Stimulated activated CD4-positive, alpha-beta T cell treated with anti-CD3 and anti-CD28 coated beads, Interleukin-1b, Interleukin-23, amount 100 ng/mL, for 48 hours (primary cell): ENCODE measurements at regions not wholly inside any gene's neighbourhood (a gene's known extent, or its start where the extent isn't known, plus 50 kb on each side); places are given as distances from the start of the nearest gene placed in this dataset.
"Not testable (repeated sequence)": the region's sequence is repeated elsewhere in the genome, so short reads cannot be mapped to it uniquely, and the experiment has no call there.

Source experiments
- DNase-seq: peaks from one replicate; pipeline ENCODE4 v3.0.0-alpha.2; 2020

DNA sequence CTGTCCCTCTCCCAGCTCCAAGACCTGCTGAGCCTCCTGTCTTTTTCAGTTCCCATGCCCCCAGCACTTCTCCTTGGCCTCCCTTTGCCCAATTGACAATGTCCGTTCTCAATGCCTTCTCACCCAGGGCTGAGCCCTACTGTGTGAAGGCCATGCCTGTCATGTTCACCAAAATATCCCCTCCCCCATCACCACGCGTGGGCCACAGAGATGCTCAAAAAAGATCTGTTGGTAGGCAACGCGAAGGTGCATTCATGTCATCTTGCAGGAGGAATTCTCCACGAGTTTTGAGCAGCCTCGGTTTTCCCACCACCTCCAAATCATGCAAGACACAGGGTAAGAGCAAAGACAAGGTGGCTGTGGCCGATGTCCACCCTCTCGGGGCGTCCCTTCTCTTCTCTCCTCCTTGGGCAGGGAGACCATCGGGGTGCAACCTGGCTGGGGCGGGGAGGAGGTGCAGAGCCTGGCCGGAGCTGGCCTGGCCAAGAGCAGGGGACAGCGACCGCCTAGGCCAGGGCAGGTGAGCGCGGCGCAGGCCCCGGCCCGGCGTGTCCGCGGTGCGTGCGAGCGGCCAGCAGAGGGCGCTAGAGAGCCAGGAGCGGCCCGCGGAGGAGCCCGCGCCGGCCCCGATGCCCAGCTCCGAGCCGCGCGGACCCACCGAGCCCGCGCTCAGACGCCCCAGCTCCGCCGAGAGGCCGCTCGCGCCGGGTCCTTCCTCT lies 56.3 kb upstream of the KRTAP5-11 start:
- peak; percentile 50 for DNase-seq

DNA sequence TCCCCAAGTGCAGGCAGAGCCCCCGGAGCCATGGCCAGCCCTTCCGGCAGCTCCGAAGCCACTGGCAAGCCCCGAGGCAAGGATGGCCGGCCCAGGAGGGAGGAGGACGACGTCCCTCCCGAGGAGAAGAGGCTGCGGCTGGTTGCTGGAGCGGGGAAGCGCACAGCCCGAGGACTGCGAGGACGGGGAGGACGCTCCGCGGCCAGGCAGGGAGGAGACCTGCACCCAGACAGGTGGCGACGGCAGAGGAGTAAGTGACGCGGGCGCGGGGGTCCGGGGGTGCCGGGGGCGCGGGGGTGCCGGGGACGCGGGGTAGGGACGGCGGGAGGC lies 56.8 kb upstream of the KRTAP5-11 start:
- DNase-seq, result not testable (repeated sequence)

DNA sequence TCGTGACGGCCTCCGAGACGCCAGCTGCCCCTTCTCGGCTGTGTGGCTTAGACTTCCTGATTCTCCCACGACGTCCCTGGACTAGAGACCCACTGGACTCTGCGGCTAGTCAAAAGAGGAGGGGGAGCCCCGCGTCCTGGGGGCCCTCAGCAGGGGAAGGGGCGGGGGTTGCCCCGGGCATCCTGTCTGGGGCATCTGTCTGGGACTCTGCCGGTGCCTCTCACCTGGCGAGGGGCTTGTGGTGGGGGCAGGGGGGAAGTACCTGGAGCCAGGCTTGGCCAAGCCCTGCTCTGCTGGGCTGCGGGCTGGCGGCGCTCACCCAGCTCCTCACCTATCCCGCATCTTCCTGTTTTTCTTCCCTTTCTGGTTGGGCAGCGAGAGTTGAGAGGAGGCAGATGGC lies 57.2 kb upstream of the KRTAP5-11 start:
- DNase-seq, result not testable (repeated sequence)

DNA sequence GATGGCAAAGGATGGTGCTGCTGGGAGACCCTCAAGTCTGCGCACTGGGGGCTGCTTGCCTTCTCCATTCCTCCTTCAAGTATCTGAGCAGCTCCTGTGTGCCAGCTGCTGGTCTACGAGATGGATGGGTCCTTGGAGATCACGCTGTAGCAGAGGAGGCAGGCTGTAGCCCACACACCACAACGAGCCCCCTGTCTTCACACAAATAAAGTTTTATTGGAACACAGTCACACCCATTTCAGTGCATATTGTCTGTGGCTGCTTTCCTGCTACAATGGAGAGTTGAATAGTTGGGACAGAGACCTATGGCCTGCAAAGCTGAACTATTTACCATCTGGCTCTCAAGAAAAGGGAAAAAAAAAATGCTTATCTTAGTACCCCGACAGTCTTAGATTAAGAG lies 64.4 kb upstream of the KRTAP5-11 start:
- not testable (repeated sequence) for DNase-seq

DNA sequence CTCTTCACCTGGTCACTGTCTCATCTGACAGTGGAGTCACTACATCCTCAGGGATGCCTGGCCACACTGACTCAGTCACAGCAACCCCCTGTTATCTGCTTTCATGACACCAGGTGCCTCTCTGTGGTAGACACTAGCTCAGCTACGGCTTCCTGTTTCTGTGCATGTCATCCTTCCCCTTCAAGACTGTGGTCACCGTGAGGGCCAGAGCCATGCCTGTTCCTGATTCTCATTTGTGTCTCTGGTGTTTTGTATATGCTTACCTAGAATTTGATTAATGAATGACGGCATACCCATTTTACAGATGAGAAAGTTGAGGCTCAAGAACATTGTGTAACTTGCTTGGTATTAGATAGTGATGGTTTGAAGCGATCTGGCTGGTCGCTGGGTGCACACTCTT lies 70.3 kb upstream of the KRTAP5-11 start:
- DNase-seq, result not testable (repeated sequence)

DNA sequence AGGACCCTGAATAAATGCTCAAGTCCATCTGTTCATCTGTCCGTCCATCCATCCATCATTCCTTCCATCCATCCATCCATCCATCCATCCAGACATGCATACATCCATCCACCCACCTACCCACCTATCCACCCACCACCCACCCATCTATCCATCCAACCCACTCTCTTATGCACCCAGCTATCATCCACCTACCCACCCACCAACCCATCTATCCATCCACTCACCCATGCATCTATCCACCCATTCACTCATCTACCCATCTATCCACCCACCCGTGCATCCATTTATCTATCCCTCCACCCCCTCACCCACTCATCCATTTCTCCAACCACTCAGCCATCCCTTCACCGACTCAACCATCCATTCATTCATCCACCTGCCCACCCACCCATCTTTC lies 71.7 kb upstream of the KRTAP5-11 start:
- not testable (repeated sequence) for DNase-seq

DNA sequence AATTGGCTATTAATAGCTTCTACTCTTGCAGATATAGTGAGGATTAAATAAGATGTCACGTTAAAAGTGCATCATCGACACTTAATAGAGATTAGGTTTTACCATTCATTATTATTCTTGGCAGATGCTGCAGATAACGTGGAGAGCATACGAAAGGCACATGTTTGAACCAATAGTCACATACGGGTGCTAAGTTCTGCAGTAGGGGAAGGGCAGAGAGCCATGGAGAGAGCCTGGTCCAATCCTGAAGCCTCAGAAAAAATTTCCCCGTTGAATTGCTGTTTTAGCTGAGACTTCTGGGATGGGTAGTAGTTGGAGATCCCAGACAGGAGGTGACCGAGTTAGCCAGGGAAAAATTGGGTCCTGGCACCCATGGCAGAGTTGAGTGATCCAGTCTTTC lies 72.4 kb upstream of the KRTAP5-11 start:
- not testable (repeated sequence) for DNase-seq

DNA sequence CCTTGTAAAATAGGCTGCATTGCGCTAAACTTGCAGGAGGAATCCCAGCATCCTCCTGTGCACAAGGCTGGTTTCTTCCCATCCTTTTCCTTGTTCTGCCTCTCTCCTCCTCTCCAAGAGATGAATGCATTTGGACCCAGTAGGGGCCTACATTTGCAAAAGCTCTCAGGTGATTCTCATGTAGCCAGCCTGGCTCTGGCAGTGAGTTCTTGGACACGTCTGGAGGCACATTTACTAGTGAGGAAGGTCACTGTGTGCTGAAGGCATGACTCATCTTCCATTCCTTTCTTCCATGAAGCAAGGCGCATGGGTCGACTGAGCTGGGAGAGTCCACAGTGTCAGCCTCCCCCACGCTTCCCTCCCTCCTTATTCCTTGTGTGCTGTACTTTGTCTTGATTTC lies 73.8 kb upstream of the KRTAP5-11 start:
- not testable (repeated sequence) for DNase-seq

DNA sequence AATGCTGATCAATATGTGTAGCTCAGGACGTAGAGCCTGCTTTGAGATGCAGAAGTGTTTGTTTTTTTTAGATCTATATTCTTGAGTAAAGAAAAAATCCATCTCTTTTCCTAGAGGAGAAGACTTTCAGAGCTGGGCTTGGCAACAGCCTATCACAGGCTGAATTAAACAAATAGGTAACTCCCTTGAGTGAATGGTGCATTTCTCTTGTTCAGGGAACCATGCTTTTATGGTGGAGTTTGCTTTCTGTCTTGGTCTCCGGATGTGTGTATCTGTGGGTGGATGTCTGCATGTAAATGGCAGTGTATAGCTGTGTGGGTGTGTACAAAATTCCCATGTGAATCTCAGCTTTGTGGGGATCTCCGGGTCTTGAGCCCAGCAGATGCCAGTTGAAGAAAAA lies 82.3 kb upstream of the KRTAP5-11 start:
- DNase-seq, result not testable (repeated sequence)

DNA sequence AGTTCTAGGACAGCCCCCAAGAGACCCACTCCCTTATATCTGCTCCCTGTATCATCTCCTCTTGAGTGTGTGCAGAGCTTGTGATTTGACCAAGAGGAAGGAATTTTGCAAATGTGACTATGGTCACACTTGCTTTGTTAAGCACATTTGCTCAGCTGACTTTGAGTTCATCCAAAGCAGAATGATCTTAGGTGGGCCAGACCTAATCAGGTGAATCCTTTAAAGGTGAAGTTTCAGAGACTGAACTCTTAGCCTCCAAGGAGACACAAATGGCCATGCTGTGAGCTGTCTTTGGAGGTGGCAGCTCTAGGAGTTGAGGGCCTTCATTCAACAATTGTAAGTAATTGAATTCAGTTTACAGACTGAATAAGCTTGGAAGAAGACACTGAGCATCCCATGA lies 115.4 kb upstream of the KRTAP5-11 start:
- DNase-seq, result not testable (repeated sequence)

DNA sequence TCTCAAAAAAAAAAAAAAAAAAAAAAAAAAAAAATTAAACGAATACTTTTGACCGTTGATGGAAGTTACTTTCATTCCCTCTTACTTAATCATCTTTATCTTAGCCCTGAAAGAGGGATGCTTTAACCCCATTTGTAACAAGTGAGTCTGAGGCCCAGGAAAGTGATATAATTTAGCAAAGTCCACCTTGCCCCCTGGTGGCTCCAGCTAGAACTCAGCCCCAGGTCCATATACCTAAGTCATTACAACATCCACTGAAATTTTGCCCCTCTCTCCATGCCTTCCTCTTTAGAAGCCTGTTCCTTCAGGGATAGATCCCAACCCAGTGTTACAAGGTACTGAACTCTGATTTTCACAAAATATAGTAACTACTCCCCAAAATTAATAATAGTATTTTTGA lies 116.3 kb upstream of the KRTAP5-11 start:
- DNase-seq, result not testable (repeated sequence)

DNA sequence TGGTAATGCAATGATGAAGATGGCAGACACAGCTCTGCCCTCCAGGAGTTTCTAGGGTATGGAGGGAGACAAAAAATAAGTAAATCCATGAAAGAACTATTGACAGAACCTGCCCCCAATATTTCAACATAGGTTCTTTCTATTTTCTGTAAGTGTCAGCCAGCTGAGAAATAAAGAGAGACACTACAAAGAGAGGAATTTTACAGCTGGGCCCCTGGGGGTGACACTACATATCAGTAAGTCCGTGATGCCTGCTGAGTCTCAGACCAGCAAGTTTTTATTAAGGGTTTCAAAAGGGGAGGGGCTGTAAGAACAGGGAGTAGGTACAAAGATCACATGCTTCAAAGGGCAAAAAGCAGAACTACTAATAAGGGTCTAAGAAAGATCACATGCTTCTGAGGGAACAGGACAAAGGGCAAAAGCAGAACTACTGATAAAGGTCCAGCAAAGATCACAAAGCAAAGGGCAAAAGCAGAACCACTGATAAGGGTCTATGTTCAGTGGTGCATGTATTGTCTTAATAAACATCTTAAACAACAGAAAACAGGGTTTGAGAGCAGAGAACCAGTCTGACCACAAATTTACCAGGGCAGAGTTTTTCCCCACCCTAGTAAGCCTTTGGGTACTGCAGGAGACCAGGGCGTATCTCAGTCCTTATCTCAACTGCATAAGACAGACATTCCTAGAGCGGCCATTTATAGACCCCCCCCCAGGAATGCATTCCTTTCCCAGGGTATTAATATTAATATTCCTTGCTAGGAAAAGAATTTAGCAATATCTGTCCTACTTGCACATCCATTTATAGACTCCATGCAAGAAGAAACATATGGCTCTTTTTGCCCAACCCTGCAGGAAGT lies 119.0 kb upstream of the KRTAP5-11 start:
- not testable (repeated sequence) for DNase-seq

DNA sequence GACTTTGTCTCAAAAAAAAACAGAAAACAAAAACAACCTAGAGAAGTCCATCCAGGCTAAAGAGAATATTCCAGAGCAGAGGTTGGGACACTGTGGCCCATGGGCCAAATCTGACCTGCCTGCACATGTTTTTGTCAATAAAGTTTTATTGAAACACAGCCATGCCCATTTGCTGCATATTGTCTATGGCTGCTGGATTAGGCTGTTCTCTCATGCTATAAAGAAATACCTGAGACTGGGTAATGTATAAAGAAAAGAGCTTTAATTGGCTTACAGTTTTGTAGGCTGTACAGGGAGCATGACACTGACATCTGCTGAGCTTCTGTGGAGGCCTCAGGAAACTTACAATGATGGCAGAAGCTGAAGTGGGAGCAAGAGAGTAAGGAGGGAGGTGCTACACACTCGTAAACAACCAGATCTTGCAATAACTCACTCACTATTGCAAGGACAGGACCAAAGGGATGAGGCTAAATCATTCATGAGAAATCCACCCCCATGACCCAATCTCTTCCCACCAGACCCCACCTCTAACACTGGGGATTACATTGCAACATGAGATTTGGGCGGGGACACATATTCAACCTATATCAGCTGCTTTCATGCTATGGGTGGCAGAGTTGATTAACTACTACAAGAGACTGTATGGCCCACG lies 122.5 kb upstream of the KRTAP5-11 start:
- DNase-seq, result not testable (repeated sequence)

DNA sequence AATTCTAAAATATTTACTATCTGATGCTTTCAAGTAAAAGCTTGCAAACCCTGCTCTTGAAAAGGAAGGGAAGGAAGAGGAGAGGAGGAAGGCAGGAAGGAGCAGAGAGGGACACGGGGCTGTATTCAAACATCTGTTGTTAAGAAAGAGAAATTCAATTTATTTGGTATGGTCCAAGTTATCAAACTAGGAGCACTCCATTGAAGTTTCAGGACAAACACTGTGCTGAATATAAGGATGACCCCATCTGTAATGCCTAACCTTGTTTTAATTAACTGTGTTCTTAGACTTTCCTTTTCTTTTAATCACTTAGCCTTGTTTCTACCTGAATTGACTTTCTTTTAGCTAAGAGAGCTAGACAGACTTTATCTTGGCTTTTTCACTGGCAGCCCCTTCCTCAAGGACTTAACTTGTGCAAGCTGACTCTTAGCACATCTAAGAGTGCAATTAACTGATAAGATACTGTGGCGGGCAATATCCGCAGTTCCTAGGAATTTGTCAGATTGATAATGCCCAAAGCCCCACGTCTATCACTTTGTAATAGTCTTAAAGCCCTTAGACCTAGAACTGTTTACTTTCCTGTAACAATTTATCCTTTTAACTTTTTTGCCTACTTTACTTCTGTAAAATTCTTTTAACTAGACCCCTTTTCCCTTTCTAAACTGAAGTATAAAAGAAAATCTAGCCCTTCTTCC lies 123.2 kb upstream of the KRTAP5-11 start:
- not testable (repeated sequence) for DNase-seq

DNA sequence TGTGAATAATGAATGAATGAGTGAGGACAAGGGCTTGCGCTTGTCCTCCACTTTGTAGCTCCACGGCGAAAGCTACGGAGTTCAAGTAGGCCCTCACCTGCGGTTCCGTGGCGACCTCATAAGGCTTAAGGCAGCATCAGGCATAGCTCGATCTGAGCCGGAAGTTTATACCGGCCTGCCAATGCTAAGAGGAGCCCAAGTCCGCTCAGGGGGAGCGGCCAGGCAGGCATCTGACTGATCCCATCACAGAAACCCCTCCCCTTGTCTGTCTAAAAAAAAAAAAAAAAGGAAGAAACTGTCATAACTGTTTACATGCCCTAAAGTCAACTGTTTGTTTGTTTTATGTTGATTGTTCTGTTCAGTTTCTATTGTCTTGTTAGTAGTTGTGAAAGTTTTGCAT lies 124.4 kb upstream of the KRTAP5-11 start:
- DNase-seq, result not testable (repeated sequence)

DNA sequence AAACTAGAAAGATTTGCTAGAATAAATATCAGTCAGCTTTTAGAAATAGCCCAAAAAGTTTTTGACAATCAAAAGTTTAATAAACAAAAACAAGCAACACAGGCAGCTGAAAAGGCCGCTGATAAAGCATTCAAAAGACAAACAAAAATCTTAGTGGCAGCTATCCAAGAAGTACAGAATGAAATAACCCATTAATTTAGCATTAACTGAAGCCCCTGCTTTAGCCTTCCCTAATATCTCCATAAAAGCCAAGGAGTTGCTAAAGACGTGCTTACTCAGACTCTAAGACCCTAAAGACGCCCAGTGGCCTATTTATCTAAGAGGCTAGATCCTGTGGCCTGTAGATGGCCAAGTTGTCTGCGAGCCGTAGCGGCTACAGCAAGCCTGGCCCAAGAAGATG lies 123.5 kb upstream of the DEFB108B start:
- not testable (repeated sequence) for DNase-seq

DNA sequence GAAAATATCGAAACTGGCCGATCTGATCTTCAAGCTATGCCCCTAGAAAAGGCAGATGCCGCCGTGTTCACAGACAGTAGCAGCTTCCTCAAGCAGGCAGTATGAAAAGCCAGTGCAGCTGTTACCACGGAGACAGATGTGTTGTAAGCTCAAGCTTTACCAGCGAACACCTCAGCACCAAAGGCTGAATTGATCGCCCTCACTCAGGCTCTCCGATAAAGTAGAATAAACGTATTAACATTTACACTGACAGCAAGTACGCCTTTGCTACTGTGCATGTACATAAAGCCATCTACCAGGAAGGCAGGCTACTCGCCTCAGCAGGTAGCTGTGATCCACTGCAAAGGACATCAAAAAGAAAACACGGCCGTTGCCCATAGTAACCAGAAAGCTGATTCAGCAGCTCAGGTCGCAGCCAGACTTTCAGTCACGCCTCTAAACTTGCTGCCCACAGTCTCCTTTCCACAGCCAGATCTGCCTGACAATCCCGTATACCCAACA lies 122.8 kb upstream of the DEFB108B start:
- DNase-seq, result peak; percentile 9

DNA sequence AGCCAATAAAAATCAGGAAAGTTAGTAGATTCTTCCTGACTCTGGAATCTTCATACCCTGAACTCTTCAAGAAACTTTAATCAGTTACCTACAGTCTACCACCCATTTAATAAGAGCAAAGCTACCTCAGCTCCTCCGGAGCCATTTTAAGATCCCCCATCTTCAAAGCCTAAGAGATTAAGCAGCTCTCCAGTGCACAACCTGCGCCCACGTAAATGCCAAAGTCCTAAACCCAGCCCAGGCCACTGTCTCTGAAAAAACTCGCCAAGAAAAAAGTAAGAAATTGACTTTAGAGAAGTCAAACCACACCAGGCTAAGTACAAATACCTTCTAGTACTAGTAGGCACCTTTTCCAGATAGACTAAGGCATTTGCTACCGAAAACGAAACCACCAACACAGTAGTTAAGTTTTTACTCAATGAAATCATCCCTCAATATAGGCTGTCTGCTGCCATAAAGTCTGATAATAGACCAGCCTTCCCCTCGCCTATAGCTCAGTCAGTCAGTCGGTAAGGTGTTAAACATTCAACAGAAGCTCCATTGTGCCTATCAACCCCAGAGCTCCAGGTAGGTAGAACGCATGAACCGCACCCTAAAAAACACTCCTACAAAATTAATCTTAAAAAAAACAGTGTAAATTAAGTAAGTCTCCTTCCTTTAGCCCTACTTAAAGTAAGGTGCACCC lies 122.2 kb upstream of the DEFB108B start:
- DNase-seq, result not testable (repeated sequence)

DNA sequence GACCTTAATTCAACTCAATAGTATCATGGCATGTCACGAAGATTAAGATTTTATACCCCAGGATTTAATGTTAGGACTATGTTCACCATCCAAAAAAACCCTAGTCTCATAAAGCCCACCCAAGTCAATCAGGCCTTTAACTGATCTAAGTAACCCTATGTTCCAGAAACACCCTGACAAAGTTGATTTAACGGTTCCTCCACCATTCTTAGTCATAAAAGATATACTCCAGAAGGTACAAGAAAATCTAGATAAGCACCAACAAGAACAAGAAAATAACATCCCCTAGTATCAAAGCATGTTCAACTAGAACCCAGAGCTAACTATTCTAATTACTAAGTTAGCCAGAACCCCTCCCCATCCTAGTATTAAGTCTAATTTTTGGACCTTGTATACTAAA lies 120.7 kb upstream of the DEFB108B start:
- DNase-seq, result not testable (repeated sequence)

DNA sequence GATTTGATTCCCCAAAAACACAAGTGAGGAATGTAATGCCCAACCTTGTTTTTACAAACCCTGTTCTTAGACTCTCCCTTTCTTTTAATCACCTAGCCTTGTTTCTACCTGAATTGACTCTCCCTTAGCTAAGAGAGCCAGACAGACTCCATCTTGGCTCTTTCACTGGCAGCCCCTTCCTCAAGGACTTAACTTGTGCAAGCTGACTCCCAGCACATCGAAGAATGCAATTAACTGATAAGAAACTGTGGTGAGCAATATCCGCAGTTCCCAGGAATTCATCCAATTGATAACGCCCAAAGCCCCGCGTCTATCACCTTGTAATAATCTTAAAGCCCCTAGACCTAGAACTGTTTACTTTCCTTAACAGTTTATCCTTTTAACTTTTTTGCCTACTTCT lies 120.2 kb upstream of the DEFB108B start:
- not testable (repeated sequence) for DNase-seq

DNA sequence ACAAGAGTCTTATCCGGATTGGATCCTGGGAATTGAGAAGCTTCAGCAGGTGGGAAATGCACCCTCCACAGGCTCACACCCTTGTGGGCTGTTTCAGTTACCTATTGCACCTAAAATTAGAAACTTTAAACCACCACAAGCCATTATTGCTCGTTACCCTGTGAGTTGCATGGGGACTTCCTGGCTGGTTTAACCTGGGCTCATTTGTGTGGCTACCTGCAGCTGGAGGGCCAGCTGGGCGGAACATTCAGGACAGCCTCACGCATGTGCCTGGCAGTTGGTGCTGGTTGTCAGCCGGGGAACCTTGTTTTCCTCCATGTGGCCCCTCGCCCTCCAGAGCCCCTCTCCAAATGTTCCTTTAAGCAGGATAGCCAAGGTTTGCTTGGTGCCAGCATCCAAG lies 118.5 kb upstream of the DEFB108B start:
- not testable (repeated sequence) for DNase-seq

DNA sequence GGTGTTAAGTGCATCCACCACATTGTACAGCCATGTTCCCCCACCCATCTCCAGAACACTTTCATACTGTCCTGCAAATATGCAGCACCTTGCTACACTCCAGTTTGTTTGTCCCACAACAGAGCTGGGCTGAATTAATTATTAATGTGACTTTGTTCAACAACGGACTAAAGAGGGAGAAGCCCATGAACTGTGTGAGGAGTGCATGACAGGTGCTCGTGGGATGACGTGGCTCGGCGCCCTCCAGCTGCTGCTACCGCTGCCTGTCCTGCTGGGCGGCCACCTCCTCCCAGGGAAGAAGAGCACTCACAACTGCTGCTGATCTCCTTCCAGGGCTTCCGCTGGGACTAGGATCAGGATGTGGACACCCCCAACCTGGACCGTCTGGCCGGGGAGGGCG lies 111.2 kb upstream of the DEFB108B start:
- DNase-seq, result not testable (repeated sequence)
